ENCODE measurements at regions not wholly inside any gene's neighbourhood (a gene's known extent, or its start where the extent isn't known, plus 50 kb on each side); places are given as distances from the start of the nearest gene placed in this dataset.

DNA sequence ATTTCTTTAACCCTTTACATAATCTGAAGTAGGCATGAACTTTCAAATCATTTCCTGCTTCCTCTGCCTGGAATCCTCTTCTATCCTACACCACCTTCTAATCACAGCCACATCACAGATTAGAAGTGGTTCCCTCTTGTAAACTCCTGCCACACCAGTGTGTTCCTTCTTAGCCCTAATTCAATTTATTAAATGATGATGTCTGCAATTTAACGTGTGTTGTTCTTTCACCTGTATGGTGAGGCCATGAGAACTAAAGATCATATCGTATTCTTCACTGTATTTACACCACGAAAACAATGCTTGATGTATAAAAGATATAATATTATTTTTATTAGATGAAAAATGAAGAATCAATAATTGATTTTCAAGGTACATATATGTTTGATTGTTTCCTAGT lies 494.3 kb downstream of the EPHA4 start:
- H3K36me3 ChIP-seq, result no peaks in the 10 kb centered on the region
- H3K27ac ChIP-seq, result no peak overlapping the region
- no peak overlapping the region for H3K4me3 ChIP-seq
- no peaks in the 10 kb centered on the region for H3K4me1 ChIP-seq
- TF ChIP-seq POLR2AphosphoS5 (IDR thresholded peaks at IDR 0.05; ENCODE audit: insufficient read depth in 1 of 2, low read depth in 1 of 2) (no peak), POLR2A (IDR thresholded peaks at IDR 0.05) (no peak)
- TF ChIP-seq, protein P1, sequence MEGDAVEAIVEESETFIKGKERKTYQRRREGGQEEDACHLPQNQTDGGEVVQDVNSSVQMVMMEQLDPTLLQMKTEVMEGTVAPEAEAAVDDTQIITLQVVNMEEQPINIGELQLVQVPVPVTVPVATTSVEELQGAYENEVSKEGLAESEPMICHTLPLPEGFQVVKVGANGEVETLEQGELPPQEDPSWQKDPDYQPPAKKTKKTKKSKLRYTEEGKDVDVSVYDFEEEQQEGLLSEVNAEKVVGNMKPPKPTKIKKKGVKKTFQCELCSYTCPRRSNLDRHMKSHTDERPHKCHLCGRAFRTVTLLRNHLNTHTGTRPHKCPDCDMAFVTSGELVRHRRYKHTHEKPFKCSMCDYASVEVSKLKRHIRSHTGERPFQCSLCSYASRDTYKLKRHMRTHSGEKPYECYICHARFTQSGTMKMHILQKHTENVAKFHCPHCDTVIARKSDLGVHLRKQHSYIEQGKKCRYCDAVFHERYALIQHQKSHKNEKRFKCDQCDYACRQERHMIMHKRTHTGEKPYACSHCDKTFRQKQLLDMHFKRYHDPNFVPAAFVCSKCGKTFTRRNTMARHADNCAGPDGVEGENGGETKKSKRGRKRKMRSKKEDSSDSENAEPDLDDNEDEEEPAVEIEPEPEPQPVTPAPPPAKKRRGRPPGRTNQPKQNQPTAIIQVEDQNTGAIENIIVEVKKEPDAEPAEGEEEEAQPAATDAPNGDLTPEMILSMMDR (IDR thresholded peaks at IDR 0.05), result no peak
- no peak for DNase-seq (ENCODE audit: extremely low spot score in 2 of 2)
- intact Hi-C loops (cut with DNase I), result no loop called here
- no peaks in the 10 kb centered on the region for H3K9me3 ChIP-seq
- H3K27me3 ChIP-seq, result no peaks in the 10 kb centered on the region

DNA sequence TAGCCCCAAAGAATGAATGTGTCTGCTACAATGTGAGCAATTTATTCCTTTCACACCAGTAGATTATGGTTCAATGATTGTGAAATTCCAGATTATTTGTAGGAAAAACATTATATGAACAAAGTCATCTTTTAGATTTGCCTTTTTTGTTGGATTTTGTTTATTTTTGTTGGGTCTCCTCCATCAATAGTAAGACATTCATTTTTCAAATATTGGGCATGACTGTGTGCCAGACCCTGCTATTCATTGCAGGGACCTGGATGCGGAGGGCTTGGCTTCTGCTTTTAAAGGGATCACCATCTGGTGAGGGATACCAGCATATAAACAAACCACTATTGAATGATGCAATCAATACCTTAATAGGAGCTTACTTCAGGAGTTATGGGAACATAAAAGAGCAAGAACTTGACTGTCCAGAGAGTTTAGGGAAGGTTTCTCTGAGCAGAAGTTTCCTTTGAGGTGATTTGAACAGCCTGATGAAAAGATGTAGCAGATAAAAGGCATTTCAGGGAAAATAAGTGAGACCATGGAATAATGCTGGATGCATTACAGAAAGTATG lies 486.7 kb downstream of the EPHA4 start:
- no peak for TF ChIP-seq POLR2AphosphoS5 (IDR thresholded peaks at IDR 0.05; ENCODE audit: insufficient read depth in 1 of 2, low read depth in 1 of 2)
- TF ChIP-seq, protein P1 (IDR thresholded peaks at IDR 0.05), result no peak
- TF ChIP-seq POLR2A (IDR thresholded peaks at IDR 0.05), result no peak
- no peak overlapping the region for H3K4me3 ChIP-seq
- H3K27me3 ChIP-seq, result no peaks in the 10 kb centered on the region
- DNase-seq (ENCODE audit: extremely low spot score in 2 of 2), result no peak
- intact Hi-C loops (cut with DNase I), result no loop called here
- no peak overlapping the region for H3K27ac ChIP-seq
- H3K4me1 ChIP-seq, result no peaks in the 10 kb centered on the region
- H3K9me3 ChIP-seq, result no peaks in the 10 kb centered on the region
- no peaks in the 10 kb centered on the region for H3K36me3 ChIP-seq

DNA sequence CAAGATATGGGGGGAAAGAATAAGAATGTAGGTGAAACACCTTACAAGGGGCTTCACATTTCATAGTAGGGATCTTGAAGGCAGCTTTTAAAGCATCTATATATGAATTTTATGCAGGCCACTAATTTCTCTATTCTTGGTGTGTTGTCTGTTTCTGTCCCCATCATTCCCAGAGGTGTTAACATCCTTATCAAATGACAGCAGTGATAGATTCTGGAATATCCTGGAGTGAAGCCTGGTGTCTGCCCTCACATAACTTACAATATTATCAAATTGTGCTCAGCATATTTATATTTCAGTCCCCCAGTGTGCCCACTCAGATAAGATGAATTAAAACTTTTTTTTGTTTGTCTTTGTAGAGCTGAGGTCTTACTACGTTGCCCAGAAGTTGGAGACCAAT lies 486.2 kb downstream of the EPHA4 start:
- no peaks in the 10 kb centered on the region for H3K27me3 ChIP-seq
- intact Hi-C loops (cut with DNase I), result no loop called here
- H3K4me1 ChIP-seq, result no peaks in the 10 kb centered on the region
- no peaks in the 10 kb centered on the region for H3K36me3 ChIP-seq
- no peak overlapping the region for H3K27ac ChIP-seq
- H3K9me3 ChIP-seq, result no peaks in the 10 kb centered on the region
- no peak for DNase-seq (ENCODE audit: extremely low spot score in 2 of 2)
- TF ChIP-seq, protein P1 (IDR thresholded peaks at IDR 0.05), result no peak
- TF ChIP-seq POLR2A (IDR thresholded peaks at IDR 0.05) (no peak), POLR2AphosphoS5 (IDR thresholded peaks at IDR 0.05; ENCODE audit: insufficient read depth in 1 of 2, low read depth in 1 of 2) (no peak)
- no peak overlapping the region for H3K4me3 ChIP-seq

DNA sequence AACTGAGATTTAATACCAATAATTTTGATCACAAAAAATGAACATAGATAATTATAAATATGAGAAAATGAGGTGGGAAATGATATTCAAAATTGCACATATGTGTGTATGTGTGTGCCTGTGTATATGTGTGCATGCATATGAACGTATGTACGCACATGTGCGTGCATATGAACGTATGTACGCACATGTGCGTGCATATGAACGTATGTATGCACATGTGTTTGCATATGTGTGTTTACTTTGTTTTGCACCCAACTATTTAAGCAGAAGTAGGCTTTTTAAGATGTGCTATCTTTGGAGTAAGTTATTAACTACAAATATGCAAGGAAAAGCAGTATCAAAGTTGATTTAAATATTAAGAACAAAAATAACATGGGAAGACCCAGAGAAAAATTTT lies 484.3 kb downstream of the EPHA4 start:
- TF ChIP-seq, protein P1 (IDR thresholded peaks at IDR 0.05), result no peak
- no peak for TF ChIP-seq POLR2AphosphoS5 (IDR thresholded peaks at IDR 0.05; ENCODE audit: insufficient read depth in 1 of 2, low read depth in 1 of 2)
- H3K4me1 ChIP-seq, result no peaks in the 10 kb centered on the region

DNA sequence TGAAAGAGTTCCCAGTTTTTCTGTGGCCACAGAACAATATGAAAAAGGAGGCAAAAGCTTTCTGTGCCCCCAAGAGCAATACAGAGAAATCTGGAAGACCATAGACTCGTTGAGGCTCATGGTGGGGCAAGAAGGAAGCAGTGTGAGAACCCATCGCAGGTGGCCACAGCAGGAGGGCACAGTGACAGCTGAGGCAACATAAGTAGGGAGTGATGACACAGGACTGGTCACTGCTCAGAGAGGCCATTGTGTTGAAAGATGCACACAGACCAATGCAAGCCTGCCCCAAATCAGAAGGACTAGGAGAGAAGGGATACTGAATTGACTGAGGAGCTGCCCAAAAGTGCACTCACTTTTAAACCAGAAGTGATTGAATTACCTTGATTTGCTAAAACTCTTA lies 483.6 kb downstream of the EPHA4 start:
- Histone ChIP-seq H3K4me3 (no peak overlapping the region), H3K4me1 (no peaks in the 10 kb centered on the region), H3K27me3 (no peaks in the 10 kb centered on the region), H3K9me3 (no peaks in the 10 kb centered on the region), H3K27ac (no peak overlapping the region), H3K36me3 (no peaks in the 10 kb centered on the region)
- TF ChIP-seq POLR2A (IDR thresholded peaks at IDR 0.05), result no peak
- TF ChIP-seq, protein P1 (IDR thresholded peaks at IDR 0.05), result no peak
- no peak for TF ChIP-seq POLR2AphosphoS5 (IDR thresholded peaks at IDR 0.05; ENCODE audit: insufficient read depth in 1 of 2, low read depth in 1 of 2)
- intact Hi-C loops (cut with DNase I), result no loop called here
- no peak for DNase-seq (ENCODE audit: extremely low spot score in 2 of 2)

More for the DNA sequence above, 484.3 kb downstream of the EPHA4 start:
- Histone ChIP-seq H3K9me3 (no peaks in the 10 kb centered on the region), H3K36me3 (no peaks in the 10 kb centered on the region), H3K4me3 (no peak overlapping the region), H3K27ac (no peak overlapping the region), H3K27me3 (no peaks in the 10 kb centered on the region)
- intact Hi-C loops (cut with DNase I), result no loop called here
- DNase-seq (ENCODE audit: extremely low spot score in 2 of 2), result no peak
